NT2/D1 (cell line): ENCODE measurements at regions not wholly inside any gene's neighbourhood (a gene's known extent, or its start where the extent isn't known, plus 50 kb on each side); places are given as distances from the start of the nearest gene placed in this dataset.

Source experiments
- SUZ12 ChIP-seq: IDR thresholded peaks from 2 replicates; pipeline ENCODE4 v1.6.1; 2011; ENCODE audit not compliant: insufficient read length, insufficient read depth; ENCODE audit errors: extremely low read depth
- YY1 ChIP-seq: IDR thresholded peaks from 2 replicates; pipeline ENCODE4 v1.6.1; 2011; ENCODE audit not compliant: insufficient read length, insufficient read depth
- ZNF274 ChIP-seq: IDR thresholded peaks from 2 replicates; pipeline ENCODE4 v1.6.1; 2011; ENCODE audit warnings: mild to moderate bottlenecking, low read depth, low read length

DNA sequence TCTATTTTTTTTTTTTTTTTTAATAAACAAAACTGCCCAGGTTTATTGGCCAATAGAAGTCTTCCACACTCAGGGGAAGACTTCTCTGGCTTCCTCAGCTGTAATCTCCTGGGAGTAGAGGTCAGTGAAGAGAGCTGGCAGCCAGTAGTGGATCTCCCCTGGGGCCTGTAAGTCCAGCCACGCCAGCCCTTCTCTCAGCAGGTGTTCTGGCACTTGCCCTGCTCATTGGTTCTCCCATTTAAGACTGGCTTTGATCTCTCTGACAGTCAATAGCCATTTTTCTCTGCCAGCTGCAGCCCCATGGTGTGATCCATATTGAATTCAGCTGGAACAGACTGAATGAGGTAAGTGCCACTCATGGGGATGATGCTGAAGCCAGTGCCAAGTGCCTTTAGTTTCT is 170.6 kb upstream of the SPHKAP start:
- TF ChIP-seq SUZ12 (no peak), YY1 (no peak), ZNF274 (no peak)
